ENCODE measurements at regions not wholly inside any gene's neighbourhood (a gene's known extent, or its start where the extent isn't known, plus 50 kb on each side); places are given as distances from the start of the nearest gene placed in this dataset.

- Histone ChIP-seq H3K36me3 (ENCODE audit: control insufficient read depth, insufficient read depth, low read length) (no peaks in the 10 kb centered on the region), H3K4me3 (replicated peaks; ENCODE audit: low read depth, low read length) (no peak overlapping the region), H3K27me3 (replicated peaks; ENCODE audit: control insufficient read depth, insufficient read depth, low read length) (no peaks in the 10 kb centered on the region; the same call in 1 of the 2 replicates)
- no peak for TF ChIP-seq CTCF (IDR thresholded peaks at IDR 0.05; ENCODE audit: insufficient read depth, low read length, poor library complexity, severe bottlenecking)
- DNase-seq (ENCODE audit: extremely low read depth, insufficient read length), result no peak
Measured at GRCh38 chr17:77857613-77858012, 100.9 kb upstream of the TNRC6C start.

DNA sequence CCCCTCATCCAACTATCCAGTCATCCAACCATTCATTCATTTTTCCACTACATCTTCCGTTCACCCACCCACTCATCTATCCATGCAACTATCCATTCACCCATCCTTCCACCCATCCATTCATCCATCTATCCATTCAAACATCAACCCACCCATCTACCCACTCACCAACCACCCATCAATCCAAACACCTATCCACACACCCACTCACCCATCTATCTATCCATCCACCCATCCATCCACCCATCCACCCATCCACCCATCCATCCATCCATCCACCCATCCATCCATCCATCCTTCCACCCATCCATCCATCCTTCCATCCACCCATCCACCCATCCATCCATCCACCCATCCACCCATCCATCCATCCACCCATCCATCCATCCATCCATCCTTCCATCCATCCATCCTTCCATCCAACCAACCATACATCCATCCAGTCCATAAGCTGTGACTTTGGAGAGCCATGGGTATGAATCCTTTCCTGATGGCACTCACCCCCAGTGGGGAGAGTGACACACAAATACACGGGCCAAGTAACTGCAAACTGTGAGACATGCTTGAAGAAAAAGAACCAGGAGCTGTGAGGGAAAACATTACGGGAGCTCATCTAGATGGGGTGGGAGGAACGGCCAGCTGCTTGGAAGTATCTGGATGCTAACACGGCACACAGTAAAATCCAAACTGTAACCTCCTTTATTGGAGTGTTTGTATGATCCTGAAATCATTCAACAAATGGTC lies 100.0 kb upstream of the TNRC6C start:
- Histone ChIP-seq H3K36me3 (ENCODE audit: control insufficient read depth, insufficient read depth, low read length) (no peaks in the 10 kb centered on the region), H3K4me3 (replicated peaks; ENCODE audit: low read depth, low read length) (no peak overlapping the region), H3K27me3 (replicated peaks; ENCODE audit: control insufficient read depth, insufficient read depth, low read length) (no peaks in the 10 kb centered on the region; the same call in 1 of the 2 replicates)
- TF ChIP-seq CTCF (IDR thresholded peaks at IDR 0.05; ENCODE audit: insufficient read depth, low read length, poor library complexity, severe bottlenecking), result no peak
- no peak for DNase-seq (ENCODE audit: extremely low read depth, insufficient read length)

GRCh38 chr17:77859035-77859810 lies 99.3 kb upstream of the TNRC6C start:
- H3K36me3 ChIP-seq (ENCODE audit: control insufficient read depth, insufficient read depth, low read length), result no peaks in the 10 kb centered on the region
- H3K4me3 ChIP-seq (replicated peaks; ENCODE audit: low read depth, low read length), result no peak overlapping the region
- no peaks in the 10 kb centered on the region; the same call in 1 of the 2 replicates for H3K27me3 ChIP-seq (replicated peaks; ENCODE audit: control insufficient read depth, insufficient read depth, low read length)
- no peak for DNase-seq (ENCODE audit: extremely low read depth, insufficient read length)
- TF ChIP-seq CTCF (IDR thresholded peaks at IDR 0.05; ENCODE audit: insufficient read depth, low read length, poor library complexity, severe bottlenecking), result no peak

DNA sequence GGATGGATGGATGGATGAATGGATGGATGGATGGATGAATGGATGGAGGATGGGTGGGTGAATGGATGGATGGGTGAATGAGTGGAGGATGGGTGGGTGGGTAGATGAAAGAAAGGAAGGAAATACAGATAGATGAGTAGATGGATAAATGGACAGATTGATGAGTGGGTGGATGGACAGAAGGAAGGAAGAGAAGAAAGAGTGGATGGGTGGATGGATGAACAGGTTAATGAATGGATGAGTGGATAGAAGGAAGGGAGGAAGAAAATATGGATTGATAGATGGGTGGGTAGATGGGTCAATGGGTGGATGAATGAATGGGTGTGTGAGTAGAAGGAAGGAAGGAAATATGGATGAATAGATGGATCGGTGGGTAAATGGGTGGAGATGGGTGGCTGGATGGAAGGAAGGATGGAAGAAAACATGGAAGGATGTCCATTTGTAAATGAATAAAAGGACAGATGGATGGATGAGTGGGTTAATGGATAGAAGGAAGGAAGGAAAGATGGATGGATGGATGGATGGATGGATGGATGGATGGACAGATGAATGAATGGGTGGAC lies 97.3 kb upstream of the TNRC6C start:
- H3K4me3 ChIP-seq (replicated peaks; ENCODE audit: low read depth, low read length), result no peak overlapping the region

More for the DNA sequence above, 97.3 kb upstream of the TNRC6C start:
- H3K27me3 ChIP-seq (replicated peaks; ENCODE audit: control insufficient read depth, insufficient read depth, low read length), result no peaks in the 10 kb centered on the region
- no peak for DNase-seq (ENCODE audit: extremely low read depth, insufficient read length)
- H3K36me3 ChIP-seq (ENCODE audit: control insufficient read depth, insufficient read depth, low read length), result no peaks in the 10 kb centered on the region
- TF ChIP-seq CTCF (IDR thresholded peaks at IDR 0.05; ENCODE audit: insufficient read depth, low read length, poor library complexity, severe bottlenecking), result no peak

Data from GM06990 (cell line).